ENCODE measurements at regions not wholly inside any gene's neighbourhood (a gene's known extent, or its start where the extent isn't known, plus 50 kb on each side); places are given as distances from the start of the nearest gene placed in this dataset.
"Not testable (repeated sequence)": the region's sequence is repeated elsewhere in the genome, so short reads cannot be mapped to it uniquely, and the experiment has no call there.

GRCh38 chr2:105655723-105656606 is 88.7 kb upstream of the NCK2 start:
- TF ChIP-seq POLR2AphosphoS5 (IDR thresholded peaks at IDR 0.05; ENCODE audit: borderline replicate concordance, low read depth, low read length); EZH2 (IDR thresholded peaks at IDR 0.05); FOXP2 (optimal IDR thresholded peaks at IDR 0.05; ENCODE audit: control extremely low read depth, extremely low read length, insufficient read depth): not testable (repeated sequence)

Data from SK-N-MC (cell line).